ENCODE measurements at regions not wholly inside any gene's neighbourhood (a gene's known extent, or its start where the extent isn't known, plus 50 kb on each side); places are given as distances from the start of the nearest gene placed in this dataset.

DNA sequence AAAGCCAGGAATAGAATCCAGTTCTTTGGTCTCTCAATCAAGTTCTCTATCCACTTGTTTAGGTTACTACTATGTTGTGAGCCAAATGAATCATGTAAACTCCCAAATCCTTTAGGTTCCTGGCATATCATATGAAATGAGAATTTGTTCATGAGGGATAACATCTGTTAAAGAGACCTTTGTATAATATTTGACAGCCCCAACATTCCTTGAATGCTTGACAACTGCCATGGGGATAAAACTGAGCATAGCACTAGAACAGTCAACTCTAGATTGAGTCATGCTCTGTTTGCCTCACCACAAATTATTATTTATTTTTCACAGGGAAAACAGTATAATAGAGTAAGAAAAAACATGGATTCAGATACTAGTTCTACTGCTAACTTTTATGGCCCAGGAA, 93.3 kb downstream of the NAA11 start:
- H3K36me3 Mint-ChIP-seq: no peaks in the 10 kb centered on the region
- H3K9me3 Mint-ChIP-seq: no peaks in the 10 kb centered on the region
- DNase-seq (ENCODE audit: low spot score in 2 of 2) (no peak), ATAC-seq (no peak)
- H3K27ac Mint-ChIP-seq: no peak overlapping the region

DNA sequence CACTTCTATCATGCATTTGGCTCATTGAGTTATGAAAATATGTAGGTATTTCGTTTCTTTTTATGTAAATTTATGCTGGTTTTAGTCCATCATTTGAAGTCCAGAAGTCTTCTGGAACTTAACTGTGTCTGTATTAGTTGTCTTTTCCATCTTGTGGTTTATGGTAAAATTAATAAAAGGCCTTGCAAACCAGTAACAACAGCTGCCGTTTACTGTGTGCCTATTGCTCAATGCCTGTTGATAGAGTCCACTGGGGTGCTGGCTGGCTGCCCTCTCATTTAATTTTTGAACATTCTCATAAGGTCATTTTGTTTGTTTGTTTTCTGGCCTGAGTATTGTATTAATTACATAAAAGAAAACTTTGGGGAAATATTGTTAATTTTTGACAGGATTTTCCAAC, 98.0 kb downstream of the NAA11 start:
- peaks cover 3 to 8% of the 10 kb centered on the region in 2 donors for H3K9me3 Mint-ChIP-seq

DNA sequence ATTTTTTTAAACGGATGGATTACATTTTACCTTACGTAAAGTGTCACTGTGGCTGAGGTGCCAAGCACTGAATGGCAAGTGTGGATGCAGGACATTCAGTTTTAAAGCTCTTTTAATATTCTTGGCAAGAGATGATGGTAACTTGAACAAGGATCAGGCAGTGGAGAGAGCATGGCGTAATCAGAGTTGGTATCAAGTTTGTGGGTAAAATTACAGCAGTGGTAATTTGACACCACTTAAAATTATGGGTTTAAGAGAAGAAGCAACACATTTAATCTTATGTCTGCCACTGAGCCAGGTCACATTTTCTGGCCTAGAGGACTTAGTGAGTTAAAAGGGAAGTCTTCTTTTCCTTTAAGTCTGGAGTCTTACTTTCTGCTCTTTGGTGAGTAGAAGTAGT, 100.5 kb downstream of the NAA11 start:
- ATAC-seq (no peak), DNase-seq (ENCODE audit: low spot score in 2 of 2) (no peak)
- no peak overlapping the region for H3K27ac Mint-ChIP-seq
- no peaks in the 10 kb centered on the region for H3K36me3 Mint-ChIP-seq
- peaks cover 3 to 8% of the 10 kb centered on the region in 2 donors for H3K9me3 Mint-ChIP-seq

More for the DNA sequence above, 98.0 kb downstream of the NAA11 start:
- no peak for ATAC-seq
- no peak for DNase-seq (ENCODE audit: low spot score in 2 of 2)
- Mint-ChIP-seq H3K27ac (no peak overlapping the region), H3K36me3 (no peaks in the 10 kb centered on the region)

- no peak for ATAC-seq
- no peak for DNase-seq (ENCODE audit: low spot score in 2 of 2)
- Mint-ChIP-seq H3K36me3 (no peaks in the 10 kb centered on the region), H3K9me3 (peaks cover 3 to 8% of the 10 kb centered on the region in 2 donors), H3K27ac (no peak overlapping the region)
Measured at GRCh38 chr4:79224777-79225104, 101.1 kb downstream of the NAA11 start.

DNA sequence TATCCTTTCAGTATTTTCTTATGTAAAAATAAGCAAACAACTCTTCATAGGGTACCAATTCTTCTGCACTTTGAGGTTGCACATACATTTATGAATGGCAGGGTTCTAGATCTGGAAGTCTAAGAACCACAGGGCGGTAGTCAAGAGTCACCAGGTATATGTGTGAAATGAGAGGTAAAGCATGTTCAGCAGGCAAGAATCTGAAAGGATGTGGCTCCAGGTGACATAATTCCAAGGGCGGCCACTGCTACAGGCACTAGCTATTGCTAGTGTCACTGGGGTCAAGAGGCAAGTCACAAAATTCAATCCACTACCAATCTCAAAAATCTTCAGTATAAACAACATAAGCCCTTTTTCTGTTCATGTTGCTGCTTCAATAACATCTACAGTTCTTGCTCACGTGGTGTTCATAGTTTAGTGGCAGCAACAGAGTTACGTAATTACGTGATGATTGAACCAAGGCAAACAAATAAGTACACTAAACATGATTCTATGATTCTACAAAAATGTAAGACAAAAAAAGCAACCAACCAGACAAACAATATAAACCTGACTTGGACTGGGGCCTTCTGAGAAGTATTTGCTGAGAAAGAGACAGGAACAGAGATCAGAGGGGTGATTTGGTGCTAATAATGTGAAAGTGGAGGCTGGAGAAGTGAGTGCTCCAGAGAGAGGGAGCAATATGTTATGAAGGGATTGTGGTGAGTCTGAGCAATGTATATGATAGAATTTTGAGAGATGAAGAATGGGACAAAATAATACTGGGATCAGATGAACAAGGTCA, 101.7 kb downstream of the NAA11 start:
- H3K27ac Mint-ChIP-seq: no peak overlapping the region
- DNase-seq (ENCODE audit: low spot score in 2 of 2) (no peak), ATAC-seq (no peak)

GRCh38 chr4:79217025-79217424, 108.8 kb downstream of the NAA11 start:
- DNase-seq (ENCODE audit: low spot score in 2 of 2) (no peak), ATAC-seq (no peak)
- Mint-ChIP-seq H3K27ac (no peak overlapping the region), H3K9me3 (no peaks in the 10 kb centered on the region), H3K36me3 (no peaks in the 10 kb centered on the region)

More for the DNA sequence above, 101.7 kb downstream of the NAA11 start:
- Mint-ChIP-seq H3K9me3 (peaks cover 3 to 8% of the 10 kb centered on the region in 2 donors), H3K36me3 (no peaks in the 10 kb centered on the region)

GRCh38 chr4:79213702-79214101, 112.2 kb downstream of the NAA11 start:
- H3K27ac Mint-ChIP-seq: no peak overlapping the region
- H3K36me3 Mint-ChIP-seq: no peaks in the 10 kb centered on the region
- H3K9me3 Mint-ChIP-seq: no peaks in the 10 kb centered on the region
- no peak for ATAC-seq
- DNase-seq (ENCODE audit: low spot score in 2 of 2): no peak

DNA sequence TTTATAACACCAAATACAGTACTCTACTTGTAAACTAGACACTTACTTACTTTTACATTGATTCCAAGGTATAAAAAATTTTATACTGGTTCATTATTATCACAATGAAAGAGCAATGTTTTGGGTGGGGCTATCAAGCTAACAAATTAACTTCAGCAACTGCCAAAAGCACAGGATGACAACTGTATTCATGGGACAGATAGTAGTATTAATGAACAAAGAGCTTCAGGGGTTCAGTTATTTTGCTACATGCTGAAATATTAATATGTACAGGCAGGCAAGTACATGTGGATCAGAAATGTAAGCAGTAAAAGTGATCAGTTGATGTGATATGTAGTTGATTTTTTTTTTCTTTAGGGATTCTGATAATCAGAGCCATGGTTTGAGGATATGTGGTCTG, 112.9 kb downstream of the NAA11 start:
- DNase-seq (ENCODE audit: low spot score in 2 of 2): no peak
- ATAC-seq: no peak
- Mint-ChIP-seq H3K27ac (no peak overlapping the region), H3K9me3 (no peaks in the 10 kb centered on the region), H3K36me3 (no peaks in the 10 kb centered on the region)

GRCh38 chr4:79212311-79212710, 113.5 kb downstream of the NAA11 start:
- no peak for ATAC-seq
- DNase-seq (ENCODE audit: low spot score in 2 of 2): no peak
- H3K36me3 Mint-ChIP-seq: no peaks in the 10 kb centered on the region
- no peak overlapping the region for H3K27ac Mint-ChIP-seq
- no peaks in the 10 kb centered on the region for H3K9me3 Mint-ChIP-seq

GRCh38 chr4:79211490-79211889, 114.4 kb downstream of the NAA11 start:
- DNase-seq (ENCODE audit: low spot score in 2 of 2) (no peak), ATAC-seq (no peak)
- peaks cover 0 to 3% of the 10 kb centered on the region in 2 donors for H3K9me3 Mint-ChIP-seq
- no peak overlapping the region for H3K27ac Mint-ChIP-seq
- no peaks in the 10 kb centered on the region for H3K36me3 Mint-ChIP-seq

- Mint-ChIP-seq H3K27ac (no peak overlapping the region), H3K9me3 (peaks cover 0 to 7% of the 10 kb centered on the region in 2 donors)
Measured at GRCh38 chr4:79210636-79211049, 115.2 kb downstream of the NAA11 start.

DNA sequence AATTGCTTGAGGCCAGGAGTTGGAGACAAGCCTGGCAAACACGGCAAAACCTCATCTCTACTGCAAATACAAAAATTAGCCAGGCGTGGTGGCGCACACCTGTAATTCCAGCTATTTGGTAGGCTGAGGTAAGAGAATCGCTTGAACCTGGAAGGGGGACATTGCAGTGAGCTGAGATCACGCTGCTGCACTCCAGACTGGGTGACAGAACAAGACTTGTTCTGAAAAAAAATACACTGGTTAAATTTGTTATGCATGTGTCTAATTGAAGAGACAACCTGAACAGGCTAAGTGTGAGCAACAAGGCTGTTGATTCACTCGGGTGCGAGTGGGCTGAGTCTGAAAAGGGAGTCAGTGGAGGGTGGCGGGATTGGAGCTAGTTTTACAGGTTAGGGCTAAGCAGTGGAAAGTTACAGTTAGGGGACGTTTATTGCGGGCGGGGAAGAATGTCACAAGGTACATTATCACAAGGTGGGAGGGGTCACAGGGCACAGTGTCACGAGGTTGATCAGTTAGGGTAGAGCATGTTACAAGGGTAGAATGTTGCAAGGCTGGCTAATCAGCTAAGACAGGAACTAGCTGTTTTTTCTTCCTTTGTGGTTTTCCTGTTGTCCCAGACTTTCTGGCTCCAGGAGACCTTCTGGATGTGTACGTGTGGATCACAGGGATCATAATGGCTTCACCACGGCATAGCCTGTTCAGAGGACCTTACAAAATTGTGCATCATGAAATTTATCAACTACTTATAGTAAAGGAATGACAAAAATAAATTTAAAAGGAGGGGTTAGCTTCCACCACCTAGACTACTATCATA, 115.8 kb downstream of the NAA11 start:
- ATAC-seq (no peak), DNase-seq (ENCODE audit: low spot score in 2 of 2) (no peak)
- no peaks in the 10 kb centered on the region for H3K36me3 Mint-ChIP-seq
- H3K27ac Mint-ChIP-seq: no peak overlapping the region
- peaks cover 0 to 7% of the 10 kb centered on the region in 2 donors for H3K9me3 Mint-ChIP-seq

More at GRCh38 chr4:79210636-79211049, 115.2 kb downstream of the NAA11 start:
- H3K36me3 Mint-ChIP-seq: no peaks in the 10 kb centered on the region
- ATAC-seq: no peak
- DNase-seq (ENCODE audit: low spot score in 2 of 2): no peak

DNA sequence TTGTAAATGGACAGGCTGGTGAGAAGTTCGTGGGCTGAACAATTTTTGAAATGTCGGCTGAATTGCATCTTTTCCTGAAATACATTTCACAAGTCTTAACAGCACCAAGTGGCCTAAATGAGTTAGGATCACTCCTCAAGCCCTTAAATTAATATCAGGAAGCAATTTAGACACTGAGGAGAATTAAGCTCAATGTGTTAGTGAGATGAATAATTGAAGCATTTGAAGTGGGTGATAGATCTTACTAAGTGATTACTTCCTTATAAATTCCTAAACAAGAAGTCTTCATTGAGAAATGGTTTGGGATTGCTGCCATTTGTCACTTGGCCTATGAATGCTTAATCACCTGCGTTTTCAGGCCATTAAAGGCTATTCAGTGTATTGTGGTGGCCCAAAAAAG, 116.8 kb downstream of the NAA11 start:
- Mint-ChIP-seq H3K27ac (no peak overlapping the region), H3K9me3 (peaks cover 0 to 7% of the 10 kb centered on the region in 2 donors), H3K36me3 (no peaks in the 10 kb centered on the region)
- DNase-seq (ENCODE audit: low spot score in 2 of 2) (no peak), ATAC-seq (no peak)

DNA sequence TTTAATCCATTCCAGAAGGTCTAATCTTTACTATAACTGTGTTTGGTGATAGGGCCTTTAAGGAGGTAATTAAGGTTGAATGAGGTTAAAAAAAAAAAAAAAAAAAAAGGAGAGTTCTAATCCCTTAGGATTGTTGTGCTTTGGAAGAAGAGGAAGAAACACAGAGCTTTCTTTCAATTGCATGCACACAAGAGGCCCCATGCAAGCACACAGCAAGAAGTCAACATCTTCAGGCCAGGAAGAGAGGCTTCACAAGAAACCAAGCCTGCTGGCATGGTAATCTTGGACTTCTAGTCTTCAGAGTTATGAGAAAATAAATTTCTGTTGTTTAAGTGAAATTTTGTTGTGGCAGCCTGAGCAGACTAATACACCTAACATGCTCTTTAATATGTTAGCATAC, 118.6 kb downstream of the NAA11 start:
- Mint-ChIP-seq H3K27ac (no peak overlapping the region), H3K9me3 (peaks cover 0 to 7% of the 10 kb centered on the region in 2 donors), H3K36me3 (no peaks in the 10 kb centered on the region)
- ATAC-seq (no peak), DNase-seq (ENCODE audit: low spot score in 2 of 2) (no peak)

DNA sequence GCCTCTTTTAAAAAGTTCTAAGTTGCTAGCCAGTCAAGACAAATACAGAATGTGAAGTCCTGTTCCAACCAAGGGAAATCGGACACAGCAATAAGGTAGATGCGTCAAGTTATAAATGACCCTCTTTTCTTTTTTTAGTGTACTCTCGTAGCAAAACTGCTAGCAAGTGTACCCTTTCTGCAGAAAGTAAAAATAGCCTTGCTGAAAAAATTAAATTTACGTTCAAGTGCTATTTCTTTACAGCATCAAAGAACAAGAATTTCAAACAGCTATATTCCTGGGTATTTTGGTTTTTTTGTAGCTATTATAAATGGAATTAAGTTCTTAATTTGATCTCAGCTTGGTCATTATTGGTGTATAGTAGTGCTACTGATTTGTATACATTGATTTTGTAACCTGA, 119.2 kb downstream of the NAA11 start:
- no peak for DNase-seq (ENCODE audit: low spot score in 2 of 2)
- Mint-ChIP-seq H3K9me3 (peaks cover 0 to 7% of the 10 kb centered on the region in 2 donors), H3K36me3 (no peaks in the 10 kb centered on the region), H3K27ac (no peak overlapping the region)
- no peak for ATAC-seq

DNA sequence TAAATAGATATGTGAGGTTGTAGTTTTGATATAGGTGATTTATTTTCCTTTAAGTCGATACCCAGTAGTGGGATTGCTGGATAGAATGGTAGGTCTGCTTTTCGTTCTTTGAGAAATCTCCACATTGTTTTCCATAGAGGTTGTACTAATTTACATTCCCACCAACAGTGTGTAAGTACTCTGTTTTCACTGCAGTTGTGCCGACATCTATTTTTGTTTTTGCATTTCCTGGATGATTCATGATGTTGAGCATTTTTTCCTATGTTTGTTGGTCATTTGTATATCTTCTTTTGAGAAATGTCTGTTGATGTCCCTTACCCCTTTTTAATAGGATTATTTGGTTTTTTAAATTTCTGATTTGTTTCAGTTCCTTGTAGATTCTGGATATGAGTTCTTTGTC, 120.7 kb downstream of the NAA11 start:
- no peak for DNase-seq (ENCODE audit: low spot score in 2 of 2)
- Mint-ChIP-seq H3K36me3 (no peaks in the 10 kb centered on the region), H3K27ac (no peak overlapping the region), H3K9me3 (peaks cover 0 to 7% of the 10 kb centered on the region in 2 donors)
- ATAC-seq: no peak

DNA sequence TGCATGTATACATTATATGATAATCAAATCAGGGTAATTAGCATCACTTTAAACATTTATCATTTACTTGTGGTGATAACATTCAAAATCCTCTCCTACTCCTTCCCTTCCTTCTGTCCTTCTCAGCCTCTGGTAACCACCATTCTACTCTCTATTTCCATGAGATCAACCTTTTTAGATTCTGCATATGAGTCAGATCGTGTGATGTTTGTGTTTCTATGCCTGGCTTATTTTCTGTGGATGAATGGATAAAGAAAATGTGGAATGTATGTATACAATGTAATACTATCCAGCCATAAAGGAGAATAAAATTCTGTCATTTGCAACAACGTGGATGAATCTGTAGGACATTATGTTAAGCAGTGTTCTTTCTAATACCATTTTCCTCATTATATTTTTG, 123.9 kb downstream of the NAA11 start:
- ATAC-seq: no peak
- Mint-ChIP-seq H3K27ac (no peak overlapping the region), H3K9me3 (peaks cover 0 to 6% of the 10 kb centered on the region in 2 donors), H3K36me3 (no peaks in the 10 kb centered on the region)
- no peak for DNase-seq (ENCODE audit: low spot score in 2 of 2)

DNA sequence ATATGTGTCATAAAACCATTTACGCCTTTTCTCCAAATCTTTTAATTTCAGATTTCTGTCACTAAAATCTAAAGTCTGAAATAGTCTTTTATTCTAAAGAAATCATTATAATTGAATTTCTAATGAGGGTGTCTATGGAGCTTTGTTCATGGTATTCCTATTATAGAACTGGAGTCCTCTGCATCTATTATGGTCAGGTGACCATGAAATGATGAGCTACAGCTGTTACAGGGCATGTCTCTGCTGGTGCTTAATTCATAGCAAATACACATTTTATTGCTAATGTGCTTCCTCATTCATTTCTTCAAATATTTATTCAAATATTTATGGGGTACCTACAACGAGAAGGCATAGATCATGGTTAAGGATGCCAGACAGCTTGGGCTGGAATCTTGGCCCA, 126.1 kb downstream of the NAA11 start:
- ATAC-seq (no peak), DNase-seq (ENCODE audit: low spot score in 2 of 2) (no peak)
- no peak overlapping the region for H3K27ac Mint-ChIP-seq
- H3K36me3 Mint-ChIP-seq: no peaks in the 10 kb centered on the region
- peaks cover 4 to 5% of the 10 kb centered on the region in 2 donors for H3K9me3 Mint-ChIP-seq

Measured in activated naive CD4-positive, alpha-beta T cell treated with anti-CD3 and anti-CD28 coated beads, Interleukin-2, amount 50 U/mL, for 72 hours (primary cell).